GM21576 (cell line): ENCODE measurements at regions not wholly inside any gene's neighbourhood (a gene's known extent, or its start where the extent isn't known, plus 50 kb on each side); places are given as distances from the start of the nearest gene placed in this dataset.

Source experiments
- ATAC-seq: cut with Tn5 transposase; IDR thresholded peaks from one replicate; pipeline ENCODE4 v1.9.1; 2021; ENCODE audit warnings: mild to moderate bottlenecking, moderate library complexity; ENCODE audit not compliant: unreplicated experiment

DNA sequence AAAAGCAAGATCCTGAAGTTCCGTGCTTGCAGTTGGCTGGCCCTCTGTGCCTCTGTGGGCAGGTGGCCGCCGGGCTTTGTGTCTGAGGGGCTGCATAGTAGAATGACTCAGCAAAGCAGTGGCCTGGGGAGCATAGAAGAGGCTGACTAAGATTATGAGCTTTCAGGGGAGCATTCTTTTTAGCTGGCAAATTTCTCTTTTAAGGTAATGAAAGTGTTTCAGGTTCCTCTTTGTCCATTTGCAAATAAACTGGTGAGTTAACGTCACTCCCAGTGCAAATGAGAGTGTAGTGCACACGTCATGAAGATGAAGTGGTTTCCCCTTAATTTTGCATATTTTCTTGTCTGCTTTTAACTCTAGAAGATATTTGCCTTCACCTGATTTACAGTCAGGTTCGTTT is 98.6 kb downstream of the BCL2L11 start:
- peak; percentile 86 for ATAC-seq

DNA sequence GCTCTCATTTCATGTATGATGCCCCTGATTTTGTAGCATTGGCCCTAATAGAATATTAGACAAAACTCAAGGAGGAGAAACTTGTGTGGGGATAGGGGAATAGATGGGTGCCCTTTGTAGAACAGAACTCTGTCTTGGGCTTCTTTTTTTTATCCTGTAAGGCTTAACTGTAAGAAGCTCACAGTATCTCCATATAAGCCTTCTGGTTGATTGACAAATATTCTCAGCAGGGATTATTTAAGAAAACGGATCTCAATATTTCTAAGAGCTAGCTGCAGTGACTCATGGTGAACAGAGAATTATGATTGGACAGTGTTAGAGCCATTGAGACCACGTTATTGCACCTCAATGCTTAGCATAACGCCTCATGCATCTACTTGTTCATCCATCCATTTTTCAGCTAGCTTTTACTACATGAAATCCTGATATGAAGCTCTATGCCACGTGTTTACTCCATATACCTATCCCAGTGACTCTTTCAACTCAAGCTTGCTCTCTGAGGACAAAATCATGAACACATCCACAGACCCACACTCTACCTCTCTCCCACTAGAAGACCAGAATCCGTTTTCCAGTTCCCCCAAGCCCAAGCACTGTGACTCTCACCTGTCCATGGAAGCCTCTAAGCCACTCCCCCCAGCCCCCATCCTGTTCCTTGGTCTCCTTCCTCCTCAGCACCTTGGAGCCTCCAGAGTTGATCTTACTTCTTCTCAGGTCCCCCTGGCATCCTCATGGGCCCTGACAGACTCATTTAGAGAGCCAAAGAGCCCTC is 99.2 kb downstream of the BCL2L11 start:
- no peak for ATAC-seq

DNA sequence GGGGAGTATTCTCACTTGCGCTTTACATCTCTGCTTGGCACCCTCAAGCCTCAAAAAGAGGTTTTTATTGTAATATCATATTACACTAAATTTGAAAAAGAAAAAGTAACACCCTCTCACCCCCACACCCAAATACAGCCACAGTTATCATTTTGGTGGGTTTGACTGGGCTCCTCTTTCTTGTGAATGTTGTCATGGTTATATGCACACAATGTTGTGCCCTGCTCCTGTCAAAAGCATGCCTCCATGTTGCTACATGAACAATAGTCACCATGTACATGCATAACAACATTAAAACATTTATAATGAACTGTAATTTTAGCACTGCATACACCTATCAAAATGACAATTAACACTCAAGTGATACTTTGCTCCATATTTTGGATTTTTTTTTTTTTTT is 100.2 kb downstream of the BCL2L11 start:
- no peak for ATAC-seq

DNA sequence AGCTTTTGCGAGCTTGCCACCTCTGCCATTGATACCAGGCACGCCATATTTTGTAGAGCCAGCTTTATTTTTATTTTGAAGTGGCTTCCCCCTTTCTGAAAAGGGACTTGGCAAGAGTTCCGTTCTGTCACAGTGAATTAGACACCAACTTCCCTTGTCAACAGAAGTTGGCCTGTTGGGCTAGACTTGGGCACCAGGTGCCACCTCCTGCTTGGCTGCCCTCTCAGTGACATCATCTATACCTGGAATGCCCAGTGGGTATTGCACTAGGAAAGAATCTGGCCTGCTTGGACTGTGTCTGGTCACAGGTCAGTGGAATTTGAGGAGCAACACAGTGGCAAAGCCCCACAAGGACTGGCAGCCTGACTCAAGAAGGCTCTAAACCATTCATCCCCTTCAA is 101.0 kb downstream of the BCL2L11 start:
- no peak for ATAC-seq

DNA sequence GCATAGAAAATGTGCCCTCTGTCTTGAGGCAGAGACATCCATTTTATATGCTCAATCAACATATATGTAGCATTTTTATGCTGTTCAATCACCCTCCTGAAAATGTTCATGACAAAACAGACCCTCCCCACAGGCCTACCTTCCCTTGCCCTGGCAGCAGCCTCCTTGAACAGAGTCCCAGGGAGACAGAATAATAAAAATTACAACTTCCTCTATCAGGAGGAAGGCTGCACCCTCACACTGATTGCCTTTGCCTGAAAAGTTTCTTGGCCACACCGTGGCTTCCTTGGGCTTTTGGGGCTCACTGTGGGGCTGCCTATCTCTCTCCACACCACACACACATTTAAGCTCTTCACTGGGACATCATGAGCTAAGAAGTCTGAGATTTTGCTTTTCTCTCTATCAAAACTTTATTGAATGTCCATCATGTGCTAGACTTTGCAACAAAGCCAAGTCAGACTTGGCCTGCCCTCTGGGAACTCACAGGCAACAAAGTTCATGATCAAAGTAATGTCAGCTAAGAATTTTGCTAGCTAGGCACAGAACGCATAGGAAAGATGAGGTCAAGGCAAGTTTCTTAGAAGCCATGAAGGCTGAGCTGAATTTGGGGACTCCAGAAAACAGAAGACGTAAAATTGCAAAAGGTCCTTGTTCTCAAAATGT is 101.6 kb downstream of the BCL2L11 start:
- no peak for ATAC-seq

DNA sequence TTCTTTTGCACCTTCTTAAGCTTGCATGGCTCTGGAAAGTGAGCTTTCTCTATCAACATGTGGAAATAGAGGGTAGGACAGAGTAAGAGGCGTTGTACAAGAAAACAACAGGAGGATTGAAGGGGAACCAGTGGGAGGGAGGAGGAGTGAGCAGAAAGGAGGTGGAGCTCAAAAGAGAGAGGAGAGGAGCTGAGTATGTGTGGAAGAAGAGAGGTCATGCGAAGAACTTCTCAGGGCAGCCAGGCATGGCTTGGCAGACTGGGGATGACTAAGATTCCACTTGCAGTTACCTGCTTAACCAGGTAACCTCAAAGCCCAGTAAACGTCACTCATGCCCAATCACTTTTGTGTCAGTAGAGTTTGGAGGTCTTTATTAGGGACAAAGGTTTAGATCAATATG is 105.1 kb downstream of the BCL2L11 start:
- ATAC-seq: no peak

DNA sequence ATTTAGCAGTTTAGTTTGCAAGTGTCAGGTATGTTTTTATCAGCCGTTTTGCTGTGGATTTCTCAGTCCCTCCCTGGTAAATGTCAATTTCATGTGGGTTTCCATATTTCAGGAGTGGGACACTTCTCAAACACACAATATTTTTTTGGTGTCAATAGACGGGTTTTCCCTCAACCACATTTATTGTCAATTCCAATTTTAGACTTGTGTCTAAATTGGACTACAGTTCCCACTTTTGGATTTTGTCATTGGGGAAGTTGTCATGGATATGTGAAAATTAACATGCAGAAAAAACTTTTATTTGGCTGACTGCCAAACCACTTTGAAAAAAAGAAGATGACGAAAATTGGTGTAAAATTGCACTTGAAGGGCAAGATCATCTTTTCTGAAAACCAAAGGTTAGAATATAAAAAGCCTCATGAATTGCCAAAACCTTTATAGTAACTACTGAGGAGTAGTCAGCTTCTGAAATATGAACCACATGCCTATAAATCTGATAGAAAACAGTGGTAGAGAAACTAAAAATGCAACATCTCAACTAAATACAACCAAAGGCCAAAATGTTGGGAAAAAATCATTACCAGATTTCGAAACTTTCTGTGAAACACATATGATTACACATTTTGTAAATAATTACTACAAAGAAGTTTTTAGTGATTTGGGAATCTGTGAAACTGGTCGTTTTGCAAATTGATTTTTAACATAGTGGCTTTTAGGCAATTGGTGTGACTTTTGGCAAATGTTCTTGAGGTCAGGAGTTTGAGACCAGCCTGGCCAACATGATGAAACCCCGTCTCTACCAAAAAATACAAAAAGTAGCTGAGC is 106.4 kb downstream of the BCL2L11 start:
- no peak for ATAC-seq

DNA sequence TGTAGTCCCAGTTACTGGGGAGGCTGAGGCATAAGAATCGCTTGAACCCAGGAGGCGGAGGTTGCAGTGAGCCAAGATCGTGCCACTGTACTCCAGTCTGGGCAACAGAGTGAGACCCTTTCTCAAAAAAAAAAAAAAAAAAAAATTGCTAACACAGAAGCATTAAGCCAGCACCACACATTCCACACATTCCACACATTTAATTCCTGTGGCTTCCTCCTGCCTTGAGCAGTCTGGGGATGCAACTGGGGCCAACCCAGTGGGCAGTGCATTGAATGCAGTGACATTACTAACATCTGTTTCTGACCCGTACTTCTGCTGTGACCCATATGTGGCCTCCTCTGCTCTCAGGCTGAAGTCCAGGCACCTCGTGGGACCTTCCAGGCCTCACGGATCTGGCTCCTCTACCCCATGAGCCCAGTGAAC is 107.0 kb downstream of the BCL2L11 start:
- no peak for ATAC-seq

DNA sequence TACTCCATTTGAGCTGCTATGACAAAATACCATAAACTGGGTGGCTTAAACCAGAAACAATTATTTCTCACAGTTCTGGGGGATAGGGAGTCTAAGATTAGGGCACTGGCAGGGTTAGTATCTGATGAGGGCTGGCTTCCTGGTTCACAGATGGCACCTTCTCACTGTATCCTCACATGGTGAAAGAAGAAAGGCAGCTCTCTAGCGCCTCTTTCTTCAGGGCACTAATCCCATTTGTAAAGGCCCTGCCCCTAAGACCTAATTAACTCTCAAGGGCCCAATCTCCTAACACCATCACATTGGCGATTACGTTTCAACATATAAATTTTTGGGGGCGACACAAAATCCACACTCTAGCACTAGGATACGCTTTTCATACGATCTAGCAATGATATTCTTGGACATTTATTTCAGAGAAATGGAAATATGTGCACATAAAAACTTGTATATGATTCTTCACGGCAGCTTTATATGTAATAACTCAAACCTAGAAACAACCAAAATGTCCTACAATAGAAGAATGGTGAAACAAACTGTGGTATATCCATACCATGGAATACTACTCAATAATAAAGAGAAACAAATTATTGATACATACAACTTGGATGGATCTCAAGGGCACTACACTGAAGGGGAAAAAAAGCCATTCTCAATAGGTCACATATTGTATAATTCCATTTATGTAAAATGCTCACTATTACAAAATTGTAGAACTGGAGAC is 111.0 kb downstream of the BCL2L11 start:
- no peak for ATAC-seq

DNA sequence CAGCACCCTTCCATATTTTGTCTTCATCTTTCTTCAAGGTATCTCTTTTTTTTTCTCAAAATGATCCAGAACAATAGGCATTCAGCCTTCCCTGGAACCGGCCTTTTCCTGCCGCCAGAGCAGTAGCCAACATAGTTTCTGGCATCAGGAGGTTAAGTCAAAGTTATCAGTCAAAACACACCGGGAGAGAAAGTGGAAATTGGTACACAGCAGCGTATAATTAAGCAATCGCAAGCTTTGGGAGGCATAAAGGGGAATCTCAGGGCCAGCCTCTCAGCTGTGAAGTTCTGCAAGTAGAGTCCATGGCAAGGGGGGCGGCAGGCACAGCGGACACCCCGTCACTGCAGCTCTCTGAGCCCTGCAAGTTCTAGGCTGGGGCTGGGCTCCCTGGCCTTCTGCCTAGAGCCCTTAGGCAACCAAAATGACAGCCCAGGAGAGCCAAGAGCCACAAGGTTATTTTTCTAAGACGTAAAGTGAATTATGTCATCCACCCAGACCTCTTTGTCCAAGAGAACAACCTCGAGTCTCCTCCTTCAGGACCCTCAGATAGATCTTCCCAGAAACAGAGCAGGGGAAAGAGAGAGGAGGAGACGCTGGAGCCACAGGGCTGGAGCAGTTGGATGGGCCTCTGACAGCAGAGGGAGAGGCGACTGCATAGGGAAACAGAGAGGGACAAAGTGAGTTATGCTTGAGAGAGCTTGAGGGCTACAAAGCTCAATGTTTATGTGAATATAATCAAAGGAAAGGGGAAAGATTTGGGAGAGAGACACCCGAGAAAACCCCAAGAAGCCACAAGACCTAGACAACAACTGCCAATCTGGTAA is 114.7 kb downstream of the BCL2L11 start:
- ATAC-seq: no peak

DNA sequence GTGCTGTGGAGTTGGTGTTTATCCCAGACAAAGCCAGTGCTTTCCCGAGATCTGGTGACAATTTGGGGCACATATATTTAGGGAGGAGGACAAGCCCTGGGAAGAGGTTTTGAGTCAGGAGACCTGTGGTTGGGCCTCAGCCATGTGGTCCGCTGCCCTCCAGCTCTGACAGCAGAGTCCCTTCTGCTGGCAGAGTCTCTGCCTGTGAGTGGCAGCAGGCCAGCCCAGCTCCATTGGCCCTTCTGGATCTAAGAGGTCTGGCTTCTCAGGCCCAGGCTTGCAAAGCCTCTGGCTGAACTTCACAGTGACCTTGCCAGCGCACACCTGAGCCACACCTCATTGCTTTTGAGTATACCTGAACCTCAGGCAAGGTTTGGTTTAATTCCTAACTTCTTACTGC is 115.3 kb downstream of the BCL2L11 start:
- no peak for ATAC-seq

DNA sequence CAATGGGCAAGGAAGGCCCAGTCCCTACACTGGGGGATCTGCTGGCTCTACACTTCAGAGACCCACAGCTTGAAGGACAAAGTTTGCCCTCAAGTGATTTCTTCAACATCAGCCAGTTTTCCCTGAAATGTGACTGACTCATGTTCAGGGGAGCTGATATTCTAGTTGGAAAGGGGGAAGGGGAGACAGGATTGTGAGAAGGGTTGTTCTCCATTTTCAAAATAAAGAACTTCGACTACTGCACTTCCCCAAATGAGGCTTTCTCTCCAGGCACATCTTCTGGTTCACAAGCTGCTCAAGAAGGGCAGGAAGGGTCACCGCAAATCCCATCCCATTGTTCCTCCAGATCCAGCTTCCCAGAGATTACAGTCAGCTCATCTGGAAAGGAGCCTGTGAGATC is 117.6 kb downstream of the BCL2L11 start:
- no peak for ATAC-seq

DNA sequence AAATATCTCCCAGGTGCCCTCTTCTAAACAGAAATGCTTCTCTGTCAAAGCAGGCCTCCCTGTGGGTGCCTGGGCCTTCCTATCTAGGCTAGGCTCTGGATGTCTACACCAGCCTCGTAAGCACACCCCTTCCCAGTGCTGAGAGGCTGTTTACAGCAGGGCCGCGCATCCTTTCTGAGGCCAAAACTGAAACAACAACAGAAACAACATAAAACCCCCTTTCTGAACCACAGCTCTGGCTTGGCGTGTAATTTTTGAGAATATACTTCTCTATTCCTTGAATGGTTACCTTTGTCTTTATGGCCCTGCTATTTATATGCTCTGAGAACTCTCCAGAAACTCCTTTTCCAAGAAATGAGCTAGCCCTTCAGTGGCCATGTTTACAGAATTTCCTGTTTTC is 118.4 kb downstream of the BCL2L11 start:
- ATAC-seq: peak; percentile 89

DNA sequence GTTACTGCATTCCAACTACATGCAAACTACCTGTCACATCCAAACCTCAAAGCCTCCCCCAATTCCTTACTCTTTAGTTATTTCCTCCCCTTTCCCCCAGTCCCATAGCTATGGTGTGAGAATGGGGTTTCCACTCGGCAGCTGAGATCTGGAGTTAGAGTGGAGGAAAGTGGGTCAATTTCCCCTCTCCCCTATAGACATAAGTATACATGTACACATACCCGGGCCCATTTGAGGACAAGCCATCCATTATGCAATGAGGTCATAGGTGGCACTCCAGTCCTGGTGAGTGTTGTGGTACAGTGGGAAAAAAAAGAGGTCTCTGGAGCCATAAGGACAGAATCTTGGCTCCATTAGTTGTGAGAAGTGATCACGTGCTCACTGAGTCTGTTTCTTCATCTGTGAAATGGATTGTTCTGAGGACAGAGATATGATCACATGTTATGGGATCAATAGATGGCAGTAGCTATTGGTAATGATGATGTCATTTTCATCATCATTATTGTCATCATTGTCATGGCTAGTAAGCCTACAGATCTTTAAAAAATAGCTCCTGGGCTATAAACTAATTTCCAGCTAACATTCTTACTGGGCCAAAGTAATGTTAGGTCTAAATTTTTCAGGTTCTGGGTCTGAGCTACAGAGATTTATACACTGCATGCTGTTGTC is 119.0 kb downstream of the BCL2L11 start:
- no peak for ATAC-seq

DNA sequence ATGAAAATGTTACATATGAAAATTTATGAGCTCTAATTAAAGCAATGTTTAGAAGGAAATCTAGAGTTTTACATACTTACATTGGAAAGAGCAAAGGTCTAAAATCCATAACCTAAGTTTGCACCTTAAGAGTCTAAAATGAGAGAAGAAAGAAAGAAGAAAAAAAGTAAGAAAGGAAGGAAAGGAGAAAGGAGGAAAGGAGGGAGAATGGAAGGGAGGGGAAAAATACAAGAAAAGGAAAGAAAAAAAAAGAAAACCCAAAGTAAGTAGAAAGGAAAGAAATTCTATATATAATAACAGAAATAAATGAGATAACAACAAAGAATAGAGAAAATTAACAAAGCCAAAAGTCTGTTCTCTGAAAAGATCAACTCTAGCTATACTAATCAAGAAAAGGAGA is 122.6 kb downstream of the BCL2L11 start:
- no peak for ATAC-seq

DNA sequence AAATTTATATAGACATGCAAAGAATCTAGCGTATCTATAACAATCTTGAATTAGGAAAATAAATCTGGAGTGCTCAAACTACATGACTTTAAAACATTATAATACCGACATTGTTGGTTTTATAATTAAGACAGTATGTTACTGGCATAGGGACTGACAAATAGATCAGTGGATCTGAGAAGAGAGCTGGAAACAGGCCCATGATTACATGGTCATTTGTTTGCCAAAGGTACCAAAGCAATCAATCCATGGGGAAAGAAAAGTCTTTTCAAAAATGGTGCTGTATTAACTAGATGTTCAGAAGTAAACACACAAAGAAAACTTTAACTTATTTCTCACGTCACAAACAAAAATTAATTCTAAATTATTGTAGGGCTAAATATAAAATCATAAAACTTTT is 124.2 kb downstream of the BCL2L11 start:
- no peak for ATAC-seq

DNA sequence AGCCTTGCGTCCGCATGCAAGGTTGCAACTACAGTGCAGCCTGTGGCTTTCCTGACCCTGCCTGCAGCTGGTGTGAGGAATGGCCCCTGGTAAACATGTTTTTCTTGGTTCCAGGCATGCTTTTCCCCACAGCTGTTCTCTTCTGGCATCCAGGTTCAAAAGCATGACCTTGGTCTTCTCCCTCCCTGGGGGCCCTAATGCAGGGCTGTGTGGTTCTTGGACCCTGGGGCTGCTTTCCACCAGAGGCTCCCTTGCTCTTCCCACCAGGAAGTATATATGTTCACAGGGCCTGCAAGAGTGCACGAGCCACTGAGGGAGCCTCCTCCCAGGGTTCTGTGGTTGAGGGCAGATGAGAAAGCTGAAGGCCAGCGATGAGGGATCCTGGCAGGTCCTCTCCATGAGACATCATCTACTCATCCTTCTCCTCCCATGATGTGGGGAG is 125.9 kb downstream of the BCL2L11 start:
- ATAC-seq: no peak

DNA sequence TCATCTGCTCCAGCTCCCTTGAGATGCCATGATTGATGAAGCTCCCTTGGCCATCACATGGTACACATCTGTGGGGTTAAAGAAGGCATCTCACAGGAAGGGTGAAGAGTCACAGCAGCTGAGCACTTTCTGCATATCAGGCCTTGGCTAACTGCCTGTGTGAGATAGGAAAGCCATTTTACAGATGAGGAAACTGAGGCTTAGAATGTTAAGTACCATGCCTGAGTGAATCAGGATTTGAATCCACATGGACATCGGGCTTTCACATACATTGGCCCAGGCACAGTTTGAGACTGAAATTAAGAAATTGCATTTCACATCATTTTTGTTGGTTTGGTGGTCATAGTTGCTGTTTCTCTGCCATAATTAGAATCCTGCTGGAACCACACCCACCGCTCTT is 126.8 kb downstream of the BCL2L11 start:
- ATAC-seq: no peak

DNA sequence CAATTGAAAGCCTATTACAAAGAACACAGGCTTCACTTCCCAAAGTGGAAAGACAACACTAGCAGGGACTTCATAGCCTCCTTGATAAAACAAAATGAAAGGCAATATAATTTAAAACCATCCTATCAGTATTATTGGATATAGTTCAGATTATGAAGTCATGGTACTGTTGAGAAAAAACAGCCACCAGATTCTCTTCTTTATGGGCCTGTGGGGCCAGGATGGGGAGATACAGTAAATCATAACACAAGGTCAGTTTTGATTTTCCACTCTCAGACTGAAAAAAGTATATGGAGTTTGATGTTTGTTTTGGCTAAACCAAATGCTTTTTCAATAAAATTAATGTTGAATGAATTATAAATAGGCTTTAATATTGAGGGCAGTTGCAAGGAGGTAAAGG is 129.1 kb downstream of the BCL2L11 start:
- no peak for ATAC-seq
